HT-29 (cell line): ENCODE measurements at regions not wholly inside any gene's neighbourhood (a gene's known extent, or its start where the extent isn't known, plus 50 kb on each side); places are given as distances from the start of the nearest gene placed in this dataset.
"Not testable (repeated sequence)": the region's sequence is repeated elsewhere in the genome, so short reads cannot be mapped to it uniquely, and the experiment has no call there.

Experiments
- DNase-seq: peaks from one replicate; pipeline ENCODE4 v3.0.0-alpha.2; 2015; ENCODE audit warnings: low spot score

DNA sequence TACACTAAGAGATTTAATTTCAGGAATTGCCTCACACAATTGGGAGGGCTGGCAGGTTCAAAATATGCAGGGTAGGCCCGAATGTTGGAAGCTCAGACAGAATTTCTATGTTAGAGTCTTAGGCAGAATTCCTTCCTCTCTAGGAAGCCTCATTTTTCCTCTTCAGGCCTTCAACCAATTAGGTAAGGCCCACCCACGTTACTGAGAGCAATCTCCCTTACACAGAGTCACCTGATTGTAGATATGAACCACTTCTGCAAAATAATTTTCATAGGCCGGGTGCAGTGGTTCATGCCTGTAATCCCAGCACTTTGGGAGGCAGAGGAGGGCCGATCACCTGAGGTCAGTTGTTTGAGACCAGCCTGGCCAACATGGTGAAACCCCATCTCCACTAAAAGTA, 50.2 kb upstream of the HIVEP1 start:
- no peak for DNase-seq

DNA sequence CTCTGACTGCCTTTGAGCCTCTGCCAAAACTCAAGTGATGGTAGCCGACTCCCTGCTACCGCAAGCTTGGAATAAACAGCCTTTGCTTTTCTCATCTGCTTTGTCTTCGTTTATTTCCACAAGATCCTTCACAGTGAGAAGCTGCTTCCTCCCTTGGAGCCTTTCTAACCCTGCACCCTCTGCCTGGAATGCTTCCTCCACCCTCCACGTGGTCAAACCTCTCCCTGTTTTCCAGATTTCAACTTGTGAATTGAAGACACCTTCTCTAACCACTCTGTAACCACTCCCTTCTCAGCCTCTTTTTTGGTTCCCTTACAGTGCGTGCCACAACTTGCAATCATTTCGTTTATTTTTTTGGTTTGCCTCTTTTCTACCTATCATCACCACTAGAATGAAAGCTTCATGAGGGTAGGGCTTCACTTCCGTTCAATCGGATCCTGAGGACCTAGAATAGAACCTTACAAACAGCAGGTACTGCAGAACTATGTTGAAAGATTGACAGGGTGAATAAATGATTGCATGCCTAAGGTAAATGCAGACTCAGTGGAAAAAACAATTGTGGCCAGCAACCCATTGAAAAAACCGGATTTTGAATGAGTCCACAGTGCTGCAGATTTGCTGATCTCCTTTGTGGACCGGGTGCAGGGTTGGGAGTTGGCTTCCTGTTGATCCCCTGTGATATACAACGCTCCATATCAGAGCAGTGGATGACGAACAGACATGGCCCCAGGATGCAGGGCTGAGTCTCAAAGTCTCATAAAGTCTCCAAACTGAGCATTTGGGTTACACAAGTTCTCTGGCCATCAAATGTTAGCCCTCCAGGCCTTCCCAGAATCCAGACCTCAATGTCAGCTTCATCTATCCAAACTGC, 51.0 kb upstream of the HIVEP1 start:
- DNase-seq: no peak

DNA sequence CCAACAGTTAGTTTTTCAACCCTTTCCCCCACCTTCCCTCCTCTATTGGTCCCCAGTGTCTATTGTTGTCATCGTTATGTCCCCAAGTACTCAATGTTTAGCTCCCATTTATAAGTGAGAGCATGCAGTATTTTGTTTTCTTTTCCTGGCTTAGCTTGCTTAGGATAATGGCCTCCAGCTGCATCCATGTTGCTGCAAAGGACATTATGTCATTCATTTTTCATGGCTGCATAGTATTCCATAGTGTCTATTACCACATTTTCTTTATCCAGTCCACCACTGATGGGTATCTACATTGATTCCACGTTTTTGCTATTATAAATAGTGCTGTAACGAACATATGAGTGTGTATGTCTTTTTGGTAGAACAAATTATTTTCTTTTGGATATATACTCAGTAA, 55.3 kb upstream of the HIVEP1 start:
- no peak for DNase-seq

DNA sequence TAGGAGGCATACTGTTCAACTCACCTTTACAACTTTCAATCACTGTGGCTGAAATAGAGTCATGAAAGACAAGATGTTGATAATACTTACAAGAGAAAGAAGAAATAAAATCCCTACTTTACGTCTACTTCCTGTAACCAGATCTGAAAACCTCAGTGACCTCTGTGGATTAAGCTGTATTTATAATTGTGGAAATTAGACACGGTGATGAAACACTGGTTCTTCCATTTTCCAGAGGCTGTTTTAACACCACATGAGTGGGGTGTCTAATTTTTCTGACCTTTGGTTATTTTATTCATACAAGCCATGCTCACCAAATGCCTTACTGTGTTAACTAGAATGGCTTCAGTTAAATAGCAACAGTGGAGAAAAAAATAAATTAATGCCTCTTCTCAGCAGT, 58.5 kb upstream of the HIVEP1 start:
- DNase-seq: no peak

DNA sequence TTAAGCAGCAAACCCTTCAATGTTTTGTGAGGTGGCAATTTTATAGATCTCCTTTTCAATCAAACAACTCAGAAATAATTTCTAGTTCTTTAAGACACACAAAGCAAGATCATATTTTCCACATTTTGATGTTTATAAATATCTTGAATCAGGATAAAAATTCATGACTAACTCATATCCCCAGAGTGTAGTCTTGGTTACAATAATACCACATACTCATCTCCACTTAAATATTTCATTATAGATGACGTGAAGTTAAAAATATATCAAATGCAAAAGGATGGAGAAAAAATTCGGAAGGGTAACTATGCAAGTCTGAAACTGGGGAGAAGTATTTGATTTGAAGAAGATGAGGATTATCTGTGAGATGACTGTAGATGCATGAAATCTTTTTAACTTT, 59.8 kb upstream of the HIVEP1 start:
- no peak for DNase-seq

DNA sequence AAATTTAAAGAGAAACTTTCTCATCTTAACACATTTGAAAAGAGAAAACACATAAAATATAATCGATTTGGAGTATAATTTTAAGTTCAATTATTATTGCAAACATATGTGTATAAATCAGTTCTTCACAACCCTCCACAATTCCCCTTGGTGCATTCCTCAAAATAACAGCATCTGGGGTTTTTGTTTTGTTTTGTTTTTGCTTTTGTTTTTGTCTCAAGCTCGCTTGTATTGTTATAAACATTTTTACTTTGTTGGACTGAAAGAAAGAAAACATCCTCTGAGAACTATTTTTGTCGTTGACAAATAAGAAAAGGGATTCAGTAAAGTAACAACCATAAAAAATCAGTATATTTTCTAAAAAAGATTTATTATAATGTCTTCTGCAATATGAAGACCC, 60.2 kb upstream of the HIVEP1 start:
- DNase-seq: no peak

DNA sequence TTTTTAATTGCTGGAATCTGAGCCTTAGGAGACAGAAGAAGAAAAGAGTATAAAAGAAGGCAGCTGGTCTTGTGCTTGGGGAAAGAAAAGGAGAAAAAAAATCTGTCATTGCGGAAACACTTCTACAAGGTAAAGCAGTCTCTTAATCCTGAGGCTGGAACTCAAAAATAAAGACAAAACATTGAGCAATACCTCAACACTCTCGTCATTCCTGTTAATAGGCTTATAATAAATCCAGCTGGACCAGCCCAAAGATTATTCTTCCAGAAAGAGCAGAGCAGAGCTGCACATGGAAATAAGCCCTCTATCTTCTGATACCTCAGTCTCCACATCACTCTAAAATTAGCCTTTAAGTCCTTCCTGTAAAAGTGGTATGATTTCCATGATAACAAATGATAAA, 62.0 kb upstream of the HIVEP1 start:
- DNase-seq: no peak

DNA sequence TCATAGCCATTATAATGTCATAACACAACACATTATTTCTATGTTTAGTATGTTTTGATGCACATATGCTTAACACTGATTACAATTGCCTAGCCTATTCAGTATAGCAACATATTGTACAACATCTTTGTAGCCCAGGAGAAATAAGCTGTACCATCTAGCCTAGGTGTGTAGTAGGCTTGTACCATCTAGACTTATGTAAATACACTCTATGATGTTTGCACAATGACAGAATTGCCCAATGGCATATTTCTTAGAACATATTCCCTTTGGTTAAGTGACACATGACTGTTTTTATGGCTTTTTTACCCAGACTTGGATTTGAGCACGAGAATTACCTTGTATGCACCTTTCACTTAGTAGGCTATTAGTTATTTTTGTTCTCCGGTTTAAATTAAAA, 64.5 kb upstream of the HIVEP1 start:
- DNase-seq: no peak

DNA sequence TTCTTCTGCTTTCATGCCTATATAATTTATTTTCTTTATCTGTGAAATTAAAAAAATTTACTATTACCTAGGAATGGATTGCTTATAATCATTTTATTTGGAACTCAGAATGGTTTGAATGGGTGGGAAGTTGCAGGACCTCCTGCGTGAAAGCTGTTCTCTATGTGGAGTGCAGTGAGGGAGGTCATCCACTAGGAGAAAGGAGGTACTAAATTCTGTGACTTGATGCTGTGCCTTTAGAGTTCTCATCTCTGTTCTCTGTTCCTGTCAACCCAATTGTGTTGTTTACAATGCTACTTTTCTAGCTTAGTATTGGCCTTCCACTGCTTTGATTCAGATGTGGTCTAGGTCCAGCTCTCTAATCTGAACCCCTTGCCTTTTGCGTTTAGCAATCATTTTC, 65.0 kb upstream of the HIVEP1 start:
- no peak for DNase-seq

DNA sequence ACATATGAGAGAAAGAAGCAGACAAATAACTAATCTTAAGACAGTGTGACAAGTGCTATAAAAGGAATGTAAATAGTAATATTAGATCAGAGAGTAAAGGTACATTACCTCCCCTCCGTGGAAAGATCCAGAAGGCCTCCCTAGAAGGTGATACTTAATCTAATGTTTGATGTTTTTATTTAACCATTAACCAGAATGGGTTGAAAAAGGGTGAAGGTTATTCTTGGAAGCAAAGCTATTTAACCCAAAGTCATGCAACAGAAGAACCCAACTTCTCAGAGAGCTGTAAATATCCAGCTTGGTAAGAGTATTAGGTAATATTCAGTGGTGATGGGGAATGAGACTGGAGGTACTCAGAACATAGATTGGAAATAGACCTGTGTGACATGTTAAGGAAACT, 68.0 kb upstream of the HIVEP1 start:
- no peak for DNase-seq

DNA sequence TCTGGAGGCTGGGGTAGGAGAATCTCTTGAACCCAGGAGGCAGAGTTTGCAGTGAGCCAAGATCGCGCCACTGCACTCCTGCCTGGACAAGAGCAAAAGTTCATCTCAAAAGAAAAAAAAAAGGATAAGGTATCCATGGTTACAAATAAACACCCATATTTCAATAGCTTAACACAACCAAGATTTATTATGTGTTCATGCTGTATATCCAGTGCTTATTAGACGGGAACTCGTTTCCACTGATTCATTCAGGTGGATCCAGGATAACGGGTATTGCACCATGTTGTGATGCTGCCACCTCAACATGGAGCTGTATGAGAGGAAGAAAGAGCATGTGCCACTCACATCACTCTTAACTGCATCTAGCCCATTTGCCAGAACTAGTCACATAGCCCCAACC, 69.1 kb upstream of the HIVEP1 start:
- no peak for DNase-seq

DNA sequence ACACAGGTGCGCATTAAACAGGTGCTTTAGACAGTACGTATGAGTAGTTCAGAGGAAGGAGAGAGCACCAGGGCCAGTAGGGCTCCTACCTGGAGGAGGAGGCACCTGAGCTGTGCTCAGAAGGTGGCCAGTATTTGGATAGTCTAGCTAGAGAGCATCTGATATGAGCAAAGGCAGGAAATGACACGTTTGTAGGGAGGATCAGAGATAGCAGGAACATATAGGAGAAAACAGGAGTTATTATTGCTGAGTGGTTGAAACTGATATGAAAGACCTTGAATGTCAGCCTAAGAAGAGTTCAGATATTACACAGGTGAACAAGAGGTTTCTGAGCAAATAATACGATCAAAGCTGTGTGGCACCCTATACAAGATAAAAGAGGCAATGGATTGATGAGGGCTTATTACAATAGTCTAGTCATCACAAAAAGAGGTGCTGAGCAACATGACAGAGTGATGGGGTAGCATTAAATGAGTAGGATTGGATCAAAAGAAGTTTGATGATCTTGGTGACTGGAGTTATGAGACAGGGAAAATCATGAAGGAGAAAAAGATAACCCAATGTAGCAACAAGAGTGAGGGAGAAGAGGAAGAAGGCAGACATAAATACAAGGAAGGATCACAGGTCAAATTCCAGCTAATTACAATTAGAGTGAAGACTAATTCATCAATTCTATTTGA, 69.8 kb upstream of the HIVEP1 start:
- DNase-seq: no peak

DNA sequence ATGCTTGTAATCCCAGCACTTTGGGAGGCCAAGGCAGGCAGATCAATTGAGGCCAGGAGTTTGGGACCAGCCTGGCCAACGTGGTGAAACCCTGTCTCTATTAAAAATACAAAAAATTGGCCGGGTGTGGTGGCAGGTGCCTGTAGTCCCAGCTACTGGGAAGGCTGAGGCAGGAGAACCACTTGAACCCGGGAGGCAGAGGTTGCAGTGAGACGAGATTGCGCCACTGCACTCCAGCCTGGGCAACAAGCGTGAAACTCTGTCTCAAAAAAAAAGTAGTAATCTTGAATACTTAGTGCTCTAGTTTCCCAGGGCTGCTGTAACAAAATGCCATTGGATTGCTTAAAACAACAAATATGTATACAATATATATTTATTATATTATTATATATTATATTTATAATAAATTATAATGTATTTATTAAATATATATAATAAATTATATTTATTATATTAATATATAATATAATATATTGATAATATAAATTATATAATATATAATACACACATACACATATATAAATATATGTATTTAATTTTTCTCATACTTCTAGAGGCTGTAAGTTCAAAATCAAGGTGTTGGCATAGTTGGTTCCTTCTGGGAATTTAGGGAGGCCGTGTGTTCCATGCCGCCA, 71.5 kb upstream of the HIVEP1 start:
- DNase-seq: not testable (repeated sequence)

DNA sequence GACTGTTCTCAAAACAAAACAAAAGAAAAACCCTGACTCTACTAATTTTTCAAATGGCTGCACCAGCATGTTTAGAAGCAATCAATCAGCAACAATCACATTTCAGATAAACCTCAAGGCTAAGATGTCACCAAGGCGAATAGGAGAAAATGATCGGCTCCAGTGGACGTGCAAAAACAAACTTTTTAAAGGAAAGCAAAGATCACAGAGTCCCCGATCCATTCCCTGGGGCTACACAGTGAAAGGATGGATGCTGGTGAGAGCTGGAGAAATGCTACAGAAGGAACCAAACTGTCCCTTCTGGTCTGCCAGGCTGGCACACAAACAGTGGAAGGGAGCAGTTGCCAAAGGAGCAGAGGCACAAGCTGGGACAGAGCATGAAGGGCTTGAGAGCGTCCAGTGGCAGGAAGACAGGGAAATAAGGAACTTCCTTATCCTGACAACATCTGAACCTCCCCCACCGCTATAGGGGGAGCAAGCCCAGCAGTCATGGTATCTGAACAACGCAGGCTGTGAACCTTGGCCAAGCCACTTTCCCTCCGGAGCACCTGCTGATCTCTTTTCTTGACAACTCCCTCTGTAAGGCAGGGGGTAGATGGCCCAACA, 73.7 kb upstream of the HIVEP1 start:
- no peak for DNase-seq

DNA sequence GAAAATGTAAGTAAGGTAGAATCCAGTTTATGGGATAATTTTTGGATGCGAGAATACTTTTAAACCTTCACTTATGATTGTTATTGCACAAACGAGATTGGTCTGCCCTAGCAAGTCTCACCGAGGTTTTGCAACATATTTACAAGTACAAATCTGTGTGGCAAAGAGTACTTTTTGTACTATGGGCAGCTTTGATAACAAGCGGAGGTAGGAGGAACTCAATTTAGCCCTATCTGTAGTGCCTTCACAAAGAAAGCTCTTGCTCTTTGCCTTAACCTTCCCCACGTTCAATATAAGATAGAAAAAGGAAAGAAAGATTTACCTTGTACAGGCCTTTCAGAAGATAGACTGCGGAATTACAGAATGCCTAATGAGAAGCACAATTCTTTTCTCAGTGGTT, 77.5 kb upstream of the HIVEP1 start:
- no peak for DNase-seq

DNA sequence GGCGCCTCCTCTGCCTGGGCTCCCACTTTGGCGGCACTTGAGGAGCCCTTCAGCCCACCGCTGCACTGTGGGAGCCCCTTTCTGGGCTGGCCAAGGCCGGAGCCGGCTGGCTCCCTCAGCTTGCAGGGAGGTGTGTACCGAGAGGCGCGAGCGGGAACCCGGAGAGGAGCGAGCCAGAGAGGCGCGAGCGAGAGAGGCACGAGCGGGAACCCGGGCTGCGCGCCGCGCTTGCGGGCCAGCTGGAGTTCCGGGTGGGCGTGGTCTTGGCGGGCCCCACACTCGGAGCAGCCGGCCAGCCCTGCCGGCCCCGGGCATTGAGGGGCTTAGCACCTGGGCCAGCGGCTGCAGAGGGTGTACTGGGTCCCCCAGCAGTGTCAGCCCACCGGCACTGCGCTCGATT, 79.2 kb upstream of the HIVEP1 start:
- DNase-seq: not testable (repeated sequence)

DNA sequence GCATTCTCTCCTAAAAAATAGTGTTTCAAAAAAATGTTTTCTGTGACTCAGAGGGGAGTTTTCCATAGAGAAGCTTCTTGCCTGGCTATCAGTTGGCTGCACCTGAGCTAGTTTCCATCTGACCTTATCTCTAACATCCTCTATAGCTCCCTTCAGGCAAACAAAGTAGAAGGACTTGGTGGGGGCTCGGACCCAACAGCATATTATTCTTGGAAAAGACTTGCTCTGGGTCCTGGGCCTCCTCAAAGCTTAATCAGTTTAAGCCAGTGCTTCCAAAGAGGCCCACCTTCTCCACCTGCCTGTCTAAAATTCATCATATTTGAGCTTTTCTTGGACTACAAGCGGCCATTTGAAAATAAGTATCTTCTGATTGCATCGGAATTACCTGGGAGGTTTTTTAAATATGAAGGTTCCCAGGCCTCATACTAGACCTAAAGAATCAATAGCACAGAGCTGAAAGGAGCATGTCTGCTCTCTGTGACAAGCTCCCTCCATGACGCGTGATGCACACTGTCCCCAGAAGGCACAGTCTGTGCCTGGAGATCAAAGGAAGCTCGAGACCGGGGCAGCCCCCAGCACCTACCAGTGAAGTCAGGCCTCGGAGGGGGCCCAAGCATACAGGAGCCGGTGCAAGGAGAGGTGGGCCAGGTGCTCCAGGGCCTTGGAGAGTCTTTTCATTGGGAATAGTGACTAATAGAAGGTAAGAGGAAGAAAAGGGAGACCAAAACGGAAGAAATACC, 80.6 kb upstream of the HIVEP1 start:
- DNase-seq: no peak

DNA sequence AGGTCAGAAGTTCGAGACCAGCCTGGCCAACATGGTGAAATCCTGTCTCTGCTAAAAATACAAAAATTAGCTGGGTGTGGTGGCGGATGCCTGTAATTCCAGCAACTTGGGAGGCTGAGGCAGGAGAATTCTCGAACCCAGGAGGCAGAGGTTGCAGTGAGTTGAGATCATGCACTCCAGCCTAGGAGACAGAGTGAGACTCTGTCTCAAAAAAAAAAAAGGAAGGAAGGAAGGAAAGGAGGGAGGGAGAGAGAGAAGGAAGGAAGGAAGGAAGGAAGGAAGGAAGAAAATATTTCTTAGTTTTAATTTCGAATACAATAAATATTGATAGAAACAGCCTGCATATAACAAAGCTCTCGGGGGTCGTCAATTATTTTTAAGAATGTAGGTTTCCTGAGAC, 81.3 kb upstream of the HIVEP1 start:
- DNase-seq: not testable (repeated sequence)

DNA sequence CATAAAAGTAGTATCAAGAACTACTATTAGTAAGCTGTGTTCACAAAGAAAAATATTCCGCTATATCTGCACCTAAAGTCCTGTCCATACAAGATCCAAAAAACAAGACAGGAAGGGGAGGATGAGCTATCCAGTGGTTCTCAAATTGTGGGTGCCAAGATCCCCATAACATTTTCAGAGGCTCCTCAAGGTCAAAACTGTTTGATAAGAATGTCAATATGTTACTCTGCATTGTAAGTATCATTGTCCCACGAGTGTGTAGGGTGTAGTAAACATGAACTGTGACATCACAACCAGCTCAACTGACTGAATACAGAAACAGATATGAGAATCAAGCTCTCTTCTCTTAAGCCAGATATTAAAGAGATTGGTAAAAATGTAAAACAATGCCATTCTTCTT, 81.9 kb upstream of the HIVEP1 start:
- no peak for DNase-seq

DNA sequence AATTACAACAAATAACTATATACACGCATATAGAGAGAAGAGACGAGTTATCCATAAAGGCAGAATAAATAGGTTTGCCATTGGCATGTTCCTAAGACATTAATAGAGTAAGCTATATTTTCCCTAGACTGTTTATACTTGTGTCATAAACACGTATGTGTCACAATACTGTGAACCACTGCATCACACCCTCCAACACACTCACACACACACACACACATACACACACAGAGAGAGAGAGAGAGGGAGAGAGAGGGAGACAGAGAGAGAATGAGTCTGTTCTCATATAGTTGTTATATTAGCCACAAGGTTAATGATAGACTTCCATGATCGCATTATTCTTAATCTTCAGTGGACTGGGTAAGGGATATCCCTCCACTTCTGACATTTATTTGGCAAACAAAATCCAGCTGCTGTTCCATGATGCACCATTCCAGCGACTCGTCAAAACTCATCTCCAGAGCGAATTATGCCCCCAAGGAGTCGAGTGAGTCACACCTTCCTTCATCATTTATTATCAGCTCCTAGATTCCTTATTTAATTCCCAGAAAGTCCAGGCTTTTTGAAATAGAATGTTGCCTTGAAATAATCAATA, 82.8 kb upstream of the HIVEP1 start:
- DNase-seq: no peak
